Ishikawa (cell line): ENCODE measurements at regions not wholly inside any gene's neighbourhood (a gene's known extent, or its start where the extent isn't known, plus 50 kb on each side); places are given as distances from the start of the nearest gene placed in this dataset.

Source experiments
- CEBPB ChIP-seq: IDR thresholded peaks from 2 replicates; pipeline ENCODE4 v1.6.1; 2012
- CREB1 ChIP-seq: IDR thresholded peaks from 2 replicates; pipeline ENCODE4 v1.6.1; 2012; ENCODE audit warnings: low read depth
- EGR1 ChIP-seq: IDR thresholded peaks from 2 replicates; pipeline ENCODE4 v1.6.1; 2012
- EP300 ChIP-seq: IDR thresholded peaks from 2 replicates; pipeline ENCODE4 v1.6.1; 2012; ENCODE audit warnings: borderline replicate concordance
- FOXM1 ChIP-seq: IDR thresholded peaks from 2 replicates; pipeline ENCODE4 v1.6.1; 2012; ENCODE audit warnings: low read depth, borderline replicate concordance
- MAX ChIP-seq: IDR thresholded peaks from 2 replicates; pipeline ENCODE4 v1.6.1; 2012
- NFIC ChIP-seq: IDR thresholded peaks from 2 replicates; pipeline ENCODE4 v1.6.1; 2012
- RAD21 ChIP-seq: IDR thresholded peaks from 2 replicates; pipeline ENCODE4 v1.6.1; 2012; ENCODE audit warnings: low read depth
- REST ChIP-seq: IDR thresholded peaks from 2 replicates; pipeline ENCODE4 v1.6.1; 2012; ENCODE audit warnings: low read depth, mild to moderate bottlenecking
- TAF1 ChIP-seq: IDR thresholded peaks from 2 replicates; pipeline ENCODE4 v1.6.1; 2012; ENCODE audit warnings: low read depth, mild to moderate bottlenecking
- TCF12 ChIP-seq: IDR thresholded peaks from 2 replicates; pipeline ENCODE4 v1.6.1; 2012; ENCODE audit warnings: low read depth
- TEAD4 ChIP-seq: IDR thresholded peaks from 2 replicates; pipeline ENCODE4 v1.6.1; 2012
- USF1 ChIP-seq: IDR thresholded peaks from 2 replicates; pipeline ENCODE4 v1.6.1; 2012
- YY1 ChIP-seq: IDR thresholded peaks from 2 replicates; pipeline ENCODE4 v1.6.1; 2012; ENCODE audit warnings: low read depth
- ZBTB7A ChIP-seq: IDR thresholded peaks from 2 replicates; pipeline ENCODE4 v1.6.1; 2012; ENCODE audit warnings: low read depth

- no peak for TF ChIP-seq EGR1
- no peak for TF ChIP-seq YY1
- no peak for TF ChIP-seq TCF12
- TF ChIP-seq MAX = no peak
- TF ChIP-seq TAF1 = no peak
- TF ChIP-seq NFIC = no peak
Observed at GRCh38 chr11:23496340-23496739, 636.1 kb upstream of the CCDC179 start.

- TF ChIP-seq FOXM1 = no peak
- TF ChIP-seq USF1 = no peak
- no peak for TF ChIP-seq TEAD4
- TF ChIP-seq TAF1 = no peak
- no peak for TF ChIP-seq YY1
- no peak for TF ChIP-seq RAD21
- TF ChIP-seq CREB1 = no peak
- TF ChIP-seq NFIC = no peak
- no peak for TF ChIP-seq EGR1
- TF ChIP-seq REST = no peak
- TF ChIP-seq ZBTB7A = no peak
- TF ChIP-seq TCF12 = no peak
- no peak for TF ChIP-seq EP300
- TF ChIP-seq CEBPB = no peak
Observed at GRCh38 chr11:23497040-23497439, 636.8 kb upstream of the CCDC179 start.

- TF ChIP-seq ZBTB7A = no peak
- no peak for TF ChIP-seq REST
- TF ChIP-seq FOXM1 = no peak
- no peak for TF ChIP-seq CREB1
- no peak for TF ChIP-seq USF1
- TF ChIP-seq YY1 = no peak
- no peak for TF ChIP-seq RAD21
- no peak for TF ChIP-seq CEBPB
- TF ChIP-seq TCF12 = no peak
- no peak for TF ChIP-seq EP300
- TF ChIP-seq TEAD4 = no peak
Observed at GRCh38 chr11:23502389-23502788, 642.1 kb upstream of the CCDC179 start.

- TF ChIP-seq NFIC (no peak), RAD21 (no peak), REST (no peak), TAF1 (no peak), EGR1 (no peak), MAX (no peak), FOXM1 (no peak), TCF12 (no peak), CEBPB (no peak), ZBTB7A (no peak), EP300 (no peak), USF1 (no peak), CREB1 (no peak), TEAD4 (no peak), YY1 (no peak)
Observed at GRCh38 chr11:23502826-23503225, 642.6 kb upstream of the CCDC179 start.
